A673 (cell line): ENCODE measurements at regions not wholly inside any gene's neighbourhood (a gene's known extent, or its start where the extent isn't known, plus 50 kb on each side); places are given as distances from the start of the nearest gene placed in this dataset.

ENCODE experiments used
- BruUV-seq: library from RNA; stranded (reverse); fragments of 400-500 nt; replicated peaks from 2 replicates; lab custom pipeline; 2021; lab: Mats Ljungman, UMichigan
- CTCF ChIA-PET: fragments of 300-600 bp; sonication (Branson Sonifier 250); formaldehyde crosslinking; loops from one replicate; lab custom pipeline; 2022; ENCODE audit warnings: antibody characterized with exemption; lab: Charles Lee
- POLR2A ChIA-PET: fragments of 300-600 bp; sonication (Branson Sonifier 250); formaldehyde crosslinking; loops from one replicate; lab custom pipeline; 2022; ENCODE audit warnings: antibody characterized with exemption; ENCODE audit not compliant: low non-redundant PET; lab: Charles Lee
- DNase-seq: peaks from one replicate; pipeline ENCODE4 v3.0.0-alpha.2; 2015; ENCODE audit warnings: low spot score
- H3K27ac ChIP-seq: fragments of 200-600 bp; sonication (generic); 2 replicates; pipeline ENCODE4 v1.5.1; 2016; ENCODE audit warnings: mixed run types, low read depth, mild to moderate bottlenecking, mixed read lengths, antibody characterized with exemption, low read length; ENCODE audit not compliant: poor library complexity, severe bottlenecking
- H3K27me3 ChIP-seq: fragments of 200-600 bp; sonication (generic); replicated peaks from 2 replicates; pipeline ENCODE4 v1.6.1; 2017; ENCODE audit warnings: mixed run types, low read depth, mild to moderate bottlenecking, mixed read lengths, antibody characterized with exemption, low read length; ENCODE audit not compliant: insufficient read depth, poor library complexity
- H3K36me3 ChIP-seq: fragments of 200-600 bp; sonication (generic); 2 replicates; pipeline ENCODE4 v1.6.1; 2016; ENCODE audit warnings: mixed run types, mild to moderate bottlenecking, mixed read lengths, antibody characterized with exemption, low read length; ENCODE audit not compliant: insufficient read depth, poor library complexity, severe bottlenecking
- H3K4me1 ChIP-seq: fragments of 200-600 bp; sonication (generic); 2 replicates; pipeline ENCODE4 v1.6.1; 2017; ENCODE audit warnings: mixed run types, mild to moderate bottlenecking, mixed read lengths, antibody characterized with exemption, low read length; ENCODE audit not compliant: insufficient read depth, poor library complexity, severe bottlenecking
- H3K4me3 ChIP-seq: fragments of 200-600 bp; sonication (generic); 2 replicates; pipeline ENCODE4 v1.5.1; 2016; ENCODE audit warnings: low read depth, mixed run types, mild to moderate bottlenecking, mixed read lengths, low read length; ENCODE audit not compliant: poor library complexity, severe bottlenecking
- H3K9me3 ChIP-seq: fragments of 200-600 bp; sonication (generic); 2 replicates; pipeline ENCODE4 v1.6.1; 2016; ENCODE audit warnings: mixed run types, low read depth, mild to moderate bottlenecking, mixed read lengths, antibody characterized with exemption, low read length; ENCODE audit not compliant: poor library complexity, severe bottlenecking
- CTCF ChIP-seq: fragments of 300-800, 200-600 bp; sonication (generic); conservative IDR thresholded peaks from 2 replicates; pipeline ENCODE4 v1.5.1; 2017; ENCODE audit warnings: low read depth, mild to moderate bottlenecking, antibody characterized with exemption, low read length, moderate library complexity, mixed read lengths
- EZH2 ChIP-seq: fragments of 200-600 bp; sonication (generic); IDR thresholded peaks from 2 replicates; pipeline ENCODE4 v1.6.1; 2017; ENCODE audit warnings: borderline replicate concordance, low read depth, mild to moderate bottlenecking, mixed read lengths, antibody characterized with exemption, low read length; ENCODE audit not compliant: poor library complexity, severe bottlenecking
- intact Hi-C: fragments of 100-400 bp; cut with micrococcal nuclease; formaldehyde crosslinking; loops from one replicate; pipeline ENCODE4 v1.10.0; 2022; ENCODE audit not compliant: unreplicated experiment

- no peaks in the 10 kb centered on the region for H3K9me3 ChIP-seq
- intact Hi-C loops, result no loop called here
- no peak for DNase-seq
- CTCF ChIA-PET, result no interaction called here
- POLR2A ChIA-PET, result no interaction called here
- BruUV-seq, result no TSS peak
- H3K27ac ChIP-seq, result no peak overlapping the region
- no peak overlapping the region for H3K4me3 ChIP-seq
- peaks cover 4% of the 10 kb centered on the region for H3K27me3 ChIP-seq
- H3K36me3 ChIP-seq, result no peaks in the 10 kb centered on the region
- H3K4me1 ChIP-seq, result no peaks in the 10 kb centered on the region
- no peak for TF ChIP-seq CTCF
- TF ChIP-seq EZH2, result no peak
Observed at GRCh38 chr13:70544706-70545105, 436.5 kb upstream of the KLHL1 start.

GRCh38 chr13:70541451-70541850 is 433.2 kb upstream of the KLHL1 start:
- ChIA-PET CTCF (no interaction called here), POLR2A (no interaction called here)
- H3K4me1 ChIP-seq, result no peaks in the 10 kb centered on the region
- TF ChIP-seq EZH2, result no peak
- TF ChIP-seq CTCF, result no peak
- no TSS peak for BruUV-seq
- no peak for DNase-seq
- intact Hi-C loops, result no loop called here
- H3K4me3 ChIP-seq, result no peak overlapping the region
- H3K27ac ChIP-seq, result no peak overlapping the region
- H3K36me3 ChIP-seq, result no peaks in the 10 kb centered on the region
- no peaks in the 10 kb centered on the region for H3K9me3 ChIP-seq
- H3K27me3 ChIP-seq, result no peaks in the 10 kb centered on the region

GRCh38 chr13:70534466-70534865 is 426.2 kb upstream of the KLHL1 start:
- no peaks in the 10 kb centered on the region for H3K36me3 ChIP-seq
- H3K4me1 ChIP-seq, result no peaks in the 10 kb centered on the region
- no peak for DNase-seq
- no peak for TF ChIP-seq CTCF
- no peak for TF ChIP-seq EZH2
- no peak overlapping the region for H3K27ac ChIP-seq
- ChIA-PET POLR2A (no interaction called here), CTCF (no interaction called here)
- no TSS peak for BruUV-seq
- H3K9me3 ChIP-seq, result no peaks in the 10 kb centered on the region
- H3K4me3 ChIP-seq, result no peak overlapping the region
- no peaks in the 10 kb centered on the region for H3K27me3 ChIP-seq
- intact Hi-C loops, result no loop called here
